Type B pancreatic cell (in vitro differentiated cells): ENCODE measurements at regions not wholly inside any gene's neighbourhood (a gene's known extent, or its start where the extent isn't known, plus 50 kb on each side); places are given as distances from the start of the nearest gene placed in this dataset.

ENCODE experiments used
- DNase-seq: peaks from one replicate; pipeline ENCODE4 v3.0.0; 2021; ENCODE audit warnings: mixed read lengths; ENCODE audit not compliant: unreplicated experiment; ENCODE audit errors: extremely low spot score
- H3K27ac Mint-ChIP-seq: 2 replicates; pipeline ENCODE4 v1.8.0; 2021; ENCODE audit warnings: mild to moderate bottlenecking, mixed read lengths
- H3K27me3 Mint-ChIP-seq: 2 replicates; pipeline ENCODE4 v1.8.0; 2021; ENCODE audit warnings: mixed read lengths
- H3K36me3 Mint-ChIP-seq: 2 replicates; pipeline ENCODE4 v1.8.0; 2021; ENCODE audit warnings: mixed read lengths
- H3K4me1 Mint-ChIP-seq: one replicate; pipeline ENCODE4 v1.8.0; 2021; ENCODE audit warnings: mixed read lengths; ENCODE audit not compliant: unreplicated experiment
- H3K4me3 Mint-ChIP-seq: 2 replicates; pipeline ENCODE4 v1.8.0; 2021; ENCODE audit warnings: mild to moderate bottlenecking, mixed read lengths
- H3K9me3 Mint-ChIP-seq: 2 replicates; pipeline ENCODE4 v1.8.0; 2021; ENCODE audit warnings: mixed read lengths
- CTCF ChIP-seq: fragments of 200-600 bp; sonication (generic); conservative IDR thresholded peaks from 2 replicates; pipeline ENCODE4 v1.5.0; 2021; ENCODE audit warnings: antibody characterized with exemption, mild to moderate bottlenecking

GRCh38 chr14:104288272-104288671, 149.9 kb downstream of the KIF26A start:
- H3K36me3 Mint-ChIP-seq = no peaks in the 10 kb centered on the region
- H3K9me3 Mint-ChIP-seq = no peaks in the 10 kb centered on the region
- H3K4me1 Mint-ChIP-seq = peaks cover 19% of the 10 kb centered on the region
- no peak for TF ChIP-seq CTCF
- H3K4me3 Mint-ChIP-seq = no peak overlapping the region
- H3K27me3 Mint-ChIP-seq = peaks cover 11% of the 10 kb centered on the region
- DNase-seq = no peak
- H3K27ac Mint-ChIP-seq = no peak overlapping the region

GRCh38 chr14:104289507-104289906, 151.1 kb downstream of the KIF26A start:
- H3K9me3 Mint-ChIP-seq = no peaks in the 10 kb centered on the region
- H3K4me3 Mint-ChIP-seq = no peak overlapping the region
- peaks cover 23% of the 10 kb centered on the region for H3K4me1 Mint-ChIP-seq
- H3K27me3 Mint-ChIP-seq = peaks cover 15% of the 10 kb centered on the region
- no peak for DNase-seq
- no peak overlapping the region for H3K27ac Mint-ChIP-seq
- H3K36me3 Mint-ChIP-seq = no peaks in the 10 kb centered on the region
- TF ChIP-seq CTCF = no peak

GRCh38 chr14:104290058-104290667, 151.8 kb downstream of the KIF26A start:
- DNase-seq = no peak
- Mint-ChIP-seq H3K4me1 (peaks cover 27% of the 10 kb centered on the region), H3K27me3 (peaks cover 15% of the 10 kb centered on the region), H3K27ac (no peak overlapping the region), H3K4me3 (no peak overlapping the region), H3K36me3 (no peaks in the 10 kb centered on the region), H3K9me3 (no peaks in the 10 kb centered on the region)
- no peak for TF ChIP-seq CTCF

GRCh38 chr14:104290756-104291122, 152.4 kb downstream of the KIF26A start:
- H3K36me3 Mint-ChIP-seq = no peaks in the 10 kb centered on the region
- H3K4me3 Mint-ChIP-seq = no peak overlapping the region
- no peak overlapping the region for H3K27ac Mint-ChIP-seq
- peaks cover 29% of the 10 kb centered on the region for H3K4me1 Mint-ChIP-seq
- no peak for DNase-seq
- peaks cover 14% of the 10 kb centered on the region for H3K27me3 Mint-ChIP-seq
- H3K9me3 Mint-ChIP-seq = no peaks in the 10 kb centered on the region
- no peak for TF ChIP-seq CTCF

- TF ChIP-seq CTCF = no peak
- no peaks in the 10 kb centered on the region for H3K36me3 Mint-ChIP-seq
- H3K27me3 Mint-ChIP-seq = peaks cover 11% of the 10 kb centered on the region
- peak overlapping the region; percentile 31 for H3K4me3 Mint-ChIP-seq
- H3K27ac Mint-ChIP-seq = no peak overlapping the region
- DNase-seq = no peak
- no peaks in the 10 kb centered on the region for H3K9me3 Mint-ChIP-seq
- H3K4me1 Mint-ChIP-seq = peaks cover 29% of the 10 kb centered on the region
Observed at GRCh38 chr14:104291123-104292000, 153.0 kb downstream of the KIF26A start.
